ENCODE measurements at regions not wholly inside any gene's neighbourhood (a gene's known extent, or its start where the extent isn't known, plus 50 kb on each side); places are given as distances from the start of the nearest gene placed in this dataset.

- TF ChIP-seq TAF1 (IDR thresholded peaks at IDR 0.05; ENCODE audit: borderline replicate concordance, insufficient read depth, low read length) (no peak), POLR2AphosphoS5 (IDR thresholded peaks at IDR 0.05; ENCODE audit: low read depth, low read length) (no peak)
Measured at GRCh38 chr11:95647871-95648270, 141.7 kb downstream of the FAM76B start.
